Erythroblast (primary cell): ENCODE measurements at regions not wholly inside any gene's neighbourhood (a gene's known extent, or its start where the extent isn't known, plus 50 kb on each side); places are given as distances from the start of the nearest gene placed in this dataset.

ENCODE experiments used
- DNase-seq, 2 experiments: peaks; one replicate each; lab custom pipeline; 2025; lab: John Stamatoyannopoulos, UW
- GATA1 ChIP-seq: IDR thresholded peaks from 2 replicates; pipeline ENCODE4 v1.6.1; 2011; ENCODE audit warnings: low read depth, mild to moderate bottlenecking, control low read depth, low read length, moderate library complexity
- POLR2A ChIP-seq: IDR thresholded peaks from 2 replicates; pipeline ENCODE4 v1.6.1; 2011; ENCODE audit warnings: mild to moderate bottlenecking, low read length

DNA sequence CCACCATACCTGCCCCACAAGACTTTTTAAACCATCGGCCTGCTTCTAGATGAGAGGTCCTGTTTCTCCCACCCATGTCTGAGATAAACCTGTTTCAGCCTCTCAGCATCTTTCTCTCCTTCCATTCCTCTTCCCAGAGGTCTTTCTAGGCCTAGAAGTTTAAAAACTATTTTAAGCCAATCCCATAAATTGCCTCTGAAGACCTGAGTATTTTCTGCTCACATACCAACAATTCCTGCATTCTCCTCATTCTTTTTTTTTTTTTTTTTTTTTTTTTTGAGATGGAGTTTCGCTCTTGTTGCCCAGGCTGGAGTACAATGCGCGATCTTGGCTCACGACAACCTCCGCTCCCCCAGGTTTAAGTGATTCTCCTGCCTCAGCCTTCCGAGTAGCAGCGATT lies 262.9 kb upstream of the AUTS2 start:
- TF ChIP-seq POLR2A, result no peak
- TF ChIP-seq GATA1, result no peak
- no peak for DNase-seq

DNA sequence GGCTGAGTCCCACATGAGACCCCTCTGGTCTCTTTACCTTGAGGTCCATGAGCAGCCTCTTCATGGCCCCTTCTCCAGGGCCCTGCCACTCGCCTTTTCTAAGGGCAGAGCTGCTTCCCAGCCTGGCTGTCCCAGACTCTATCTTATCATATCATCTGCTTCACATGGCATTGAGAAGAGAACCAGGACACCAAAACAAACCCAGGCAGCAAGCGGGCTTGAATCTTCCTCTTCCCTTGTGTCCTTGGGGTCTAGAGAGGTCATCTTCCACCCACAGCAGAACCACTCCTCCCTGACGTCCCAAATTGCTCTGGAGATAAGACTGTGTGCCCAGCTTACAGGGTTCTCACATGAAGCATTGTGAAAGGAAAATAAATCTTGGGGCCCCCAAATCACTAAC lies 261.3 kb upstream of the AUTS2 start:
- DNase-seq, result no peak
- TF ChIP-seq POLR2A, result no peak
- no peak for TF ChIP-seq GATA1

DNA sequence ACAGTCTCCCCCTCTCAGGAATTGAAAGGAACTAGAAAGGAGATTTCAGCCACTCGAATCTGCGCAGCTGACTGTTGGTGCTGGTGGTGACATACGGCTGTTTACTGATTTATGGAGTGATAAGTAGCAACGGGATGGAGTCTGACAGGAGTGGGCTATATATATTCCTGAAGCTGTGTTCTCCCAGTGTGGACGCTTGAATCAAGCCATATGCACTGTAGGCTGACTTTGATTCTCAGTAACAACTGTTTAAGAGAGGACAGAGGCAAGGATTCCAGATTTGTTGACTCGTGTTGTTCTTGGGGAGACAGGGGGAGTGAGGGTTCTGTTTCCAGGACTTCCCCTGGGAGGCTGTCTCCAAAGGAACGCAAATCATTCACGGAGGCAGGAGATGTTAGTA lies 260.1 kb upstream of the AUTS2 start:
- TF ChIP-seq GATA1, result no peak
- no peak for TF ChIP-seq POLR2A
- no peak for DNase-seq

DNA sequence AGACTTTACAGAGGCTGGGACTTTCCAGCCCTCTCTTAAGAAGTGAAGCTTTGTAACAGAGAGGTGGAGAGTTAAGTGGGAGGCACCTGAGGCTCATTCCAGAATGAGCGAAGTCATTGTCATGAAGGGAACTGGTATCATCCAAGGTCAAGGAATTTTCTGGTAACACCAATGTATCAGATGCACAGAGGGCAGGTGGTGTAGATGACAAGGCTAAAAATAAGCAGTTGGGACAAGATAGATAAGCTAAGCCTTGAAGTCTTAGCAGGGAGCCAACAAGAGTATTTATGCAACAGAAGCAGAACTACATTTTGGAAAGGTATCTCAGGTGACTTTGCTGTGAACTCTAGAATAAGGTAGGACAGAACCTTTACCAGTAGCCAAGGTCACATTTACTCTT lies 257.0 kb upstream of the AUTS2 start:
- no peak for DNase-seq
- TF ChIP-seq GATA1 (no peak), POLR2A (no peak)

DNA sequence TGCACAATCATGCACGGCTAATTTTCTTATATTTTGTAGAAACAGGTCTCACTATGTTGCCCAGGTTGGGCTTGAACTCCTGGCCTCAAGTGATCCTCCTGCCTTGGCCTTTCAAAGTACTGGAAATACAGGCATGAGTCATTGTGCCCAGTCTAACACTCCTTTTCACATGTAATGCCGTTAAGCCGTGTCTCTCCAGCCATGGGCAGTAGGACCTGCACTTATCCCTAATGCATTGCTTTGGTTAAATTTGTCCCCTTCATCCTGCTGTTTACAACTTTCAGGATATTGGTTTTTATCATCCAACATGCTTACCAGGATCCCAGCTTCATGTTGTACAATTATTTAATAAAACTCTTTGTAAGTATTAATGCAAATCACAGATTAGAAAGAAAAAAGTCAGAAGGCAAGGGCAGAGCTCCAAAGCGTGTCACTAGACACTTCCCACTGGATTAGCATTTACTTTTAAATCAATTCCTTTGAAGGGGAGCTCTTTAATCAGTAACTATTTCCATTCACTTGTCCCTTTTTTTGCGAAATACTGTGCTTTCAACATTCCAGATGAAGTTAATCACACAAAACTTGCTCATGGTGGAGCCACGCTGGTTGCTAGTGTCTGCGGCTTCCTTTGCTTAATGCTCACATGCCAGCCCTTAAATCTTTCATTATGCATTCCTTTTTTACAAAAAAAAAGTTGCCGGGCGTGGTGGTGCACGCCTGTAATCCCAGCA lies 256.0 kb upstream of the AUTS2 start:
- TF ChIP-seq POLR2A (no peak), GATA1 (no peak)

DNA sequence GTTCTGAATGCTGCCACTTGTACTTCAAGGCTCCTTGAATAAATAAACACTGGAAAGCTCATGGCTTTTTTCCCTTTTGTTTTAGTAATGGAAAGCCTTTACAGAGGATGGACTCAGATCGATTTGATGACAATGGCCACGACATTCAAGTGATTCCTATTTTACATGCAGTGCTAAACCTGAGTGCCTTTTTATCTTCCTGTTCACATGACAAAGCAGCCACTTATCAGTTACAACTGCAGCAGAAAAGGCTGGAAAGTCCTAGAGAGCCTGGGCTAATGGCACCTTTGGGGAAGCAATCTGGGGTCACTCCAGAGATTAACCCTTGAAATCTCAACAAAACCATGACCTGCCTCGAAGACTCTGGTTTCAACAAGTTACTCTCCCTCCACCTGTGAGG lies 249.0 kb upstream of the AUTS2 start:
- no peak for TF ChIP-seq POLR2A
- DNase-seq, result no peak

More for the DNA sequence above, 256.0 kb upstream of the AUTS2 start:
- DNase-seq, result no peak

DNA sequence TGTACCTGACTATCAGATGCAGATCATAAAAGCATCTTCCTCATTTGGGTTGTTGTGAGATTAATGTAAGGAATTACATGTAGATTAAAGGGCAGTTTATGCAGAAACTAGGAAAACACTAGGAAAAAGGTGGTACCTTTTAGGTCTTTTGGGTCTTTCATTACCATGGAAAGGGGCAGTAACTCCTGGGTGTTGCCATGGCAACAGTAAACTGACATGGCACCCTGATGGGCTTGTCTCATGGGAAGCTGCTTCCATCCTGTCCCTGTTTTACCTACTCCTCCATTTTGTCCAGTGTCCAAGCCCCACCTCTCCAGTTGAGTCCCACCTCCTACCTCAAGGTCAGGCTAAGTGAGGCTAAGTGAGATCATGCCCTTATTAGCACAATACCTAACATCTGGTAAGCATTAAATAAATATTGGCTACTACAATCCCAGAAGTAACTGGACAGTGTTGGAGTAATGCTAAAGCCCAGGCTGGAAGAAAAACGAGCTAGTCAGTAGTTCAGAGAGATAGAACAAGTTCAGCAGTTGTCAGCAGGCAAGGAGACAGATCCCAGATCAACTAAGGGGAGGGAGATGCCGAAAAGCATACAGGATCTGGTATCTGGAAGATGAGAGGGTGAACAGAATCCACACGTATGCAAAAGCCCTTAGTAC lies 240.0 kb upstream of the AUTS2 start:
- no peak for DNase-seq
- no peak for TF ChIP-seq POLR2A
- TF ChIP-seq GATA1, result no peak

DNA sequence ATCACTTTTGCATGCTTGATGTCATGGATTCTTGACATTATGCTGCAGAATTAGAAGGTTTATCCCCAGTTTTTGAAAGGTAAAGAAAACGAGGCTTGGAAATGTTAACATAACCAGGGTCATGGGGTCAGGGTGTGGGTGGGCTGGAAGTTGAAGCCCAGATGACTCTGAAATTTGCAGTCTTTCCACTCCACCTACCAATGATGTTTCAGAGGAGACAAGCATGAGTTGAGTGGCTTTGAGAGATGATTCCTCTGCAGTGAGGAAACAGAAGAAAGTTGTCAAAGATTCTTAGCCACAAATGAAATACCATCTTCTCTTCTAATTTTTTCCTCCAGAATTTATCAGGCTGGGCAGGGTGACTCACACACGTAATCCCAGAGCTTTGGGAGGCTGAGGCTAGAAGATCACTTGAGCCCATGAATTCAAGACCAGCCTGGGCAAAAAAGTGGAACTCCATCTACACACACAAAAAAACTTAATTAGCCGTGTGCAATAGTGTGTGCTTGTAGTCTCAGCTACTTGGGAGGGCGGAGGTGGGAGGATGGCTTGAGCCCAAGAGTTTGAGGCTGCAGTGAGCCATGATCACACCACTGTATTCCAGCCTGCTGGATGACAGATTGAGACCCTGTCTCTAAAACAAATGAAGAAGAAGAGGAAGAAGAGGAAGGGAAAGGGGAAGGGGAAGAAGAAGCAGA lies 239.1 kb upstream of the AUTS2 start:
- TF ChIP-seq POLR2A (no peak), GATA1 (no peak)
- DNase-seq, result no peak

DNA sequence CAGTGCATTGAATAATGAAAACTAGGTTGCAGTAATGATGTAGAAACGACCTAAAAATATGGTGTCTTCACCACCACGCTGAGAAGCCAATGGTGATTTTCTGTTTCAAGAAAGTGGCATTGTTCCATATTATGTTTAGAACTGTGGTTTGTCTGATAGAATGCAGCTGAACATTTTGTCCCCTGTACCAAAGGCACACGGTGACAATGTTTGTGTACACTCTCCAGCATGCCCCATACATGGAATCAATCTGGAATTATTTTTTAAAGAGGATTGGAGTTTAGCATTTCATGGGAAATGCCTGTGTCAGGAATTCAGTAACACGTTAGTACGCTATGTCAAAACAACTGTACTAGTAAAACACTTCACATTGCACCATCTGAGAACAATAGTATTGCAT lies 237.4 kb upstream of the AUTS2 start:
- no peak for DNase-seq
- TF ChIP-seq GATA1 (no peak), POLR2A (no peak)

DNA sequence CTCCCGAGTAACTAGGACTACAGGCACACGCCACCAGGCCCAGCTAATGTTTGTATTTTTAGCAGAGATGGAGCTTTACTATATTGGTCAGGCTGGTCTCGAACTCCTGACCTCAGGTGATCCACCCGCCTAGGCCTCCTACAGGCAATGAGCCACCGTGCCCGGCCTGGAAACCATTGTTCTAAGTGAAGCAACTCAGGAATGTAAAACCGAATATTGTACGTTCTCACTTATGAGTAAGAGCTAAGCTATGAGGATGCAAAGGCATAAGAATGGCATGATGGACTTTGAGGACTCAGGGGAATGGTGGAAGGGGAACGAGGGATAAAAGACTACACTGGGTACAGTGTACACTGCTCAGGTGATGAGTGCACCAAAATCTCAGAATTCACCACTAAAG lies 235.1 kb upstream of the AUTS2 start:
- TF ChIP-seq POLR2A (no peak), GATA1 (no peak)

DNA sequence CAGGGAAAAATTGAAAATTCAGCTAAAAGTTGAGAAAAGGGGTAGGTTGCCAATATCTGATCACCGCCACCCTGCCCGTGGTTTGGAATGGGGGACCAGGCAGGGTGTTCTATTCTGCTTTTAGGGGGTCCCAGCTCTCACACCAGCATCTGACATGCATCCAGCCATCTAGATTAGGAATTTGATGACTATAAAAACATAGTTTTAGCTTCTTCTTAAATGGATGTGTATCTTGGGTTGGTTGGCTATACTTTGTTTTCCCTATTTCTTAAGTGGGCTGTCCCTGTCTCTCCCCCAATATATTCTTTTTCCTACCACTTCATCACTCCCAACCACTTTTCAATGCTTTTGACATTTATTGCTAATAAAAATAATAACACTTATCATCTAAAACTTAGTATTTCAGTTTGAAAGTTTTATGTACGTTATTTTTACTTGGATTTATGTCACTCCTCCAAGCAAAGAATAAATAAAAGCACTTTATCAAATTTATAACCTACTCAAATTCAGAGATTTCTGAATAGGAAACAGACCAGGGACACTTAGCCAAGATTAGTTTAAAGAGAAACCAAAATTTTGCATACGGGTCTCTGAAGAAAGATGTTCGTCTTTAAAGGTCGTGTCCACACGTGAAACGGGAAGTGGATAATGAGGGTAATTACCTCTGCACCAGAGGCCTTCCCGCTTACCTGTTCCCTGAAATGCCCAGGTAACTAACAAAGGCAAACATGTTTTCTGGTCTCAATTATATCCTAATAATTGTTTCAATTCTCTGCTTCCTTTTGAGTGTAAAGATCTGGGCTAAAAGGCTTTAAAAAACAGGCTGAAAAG lies 233.2 kb upstream of the AUTS2 start:
- no peak for TF ChIP-seq GATA1
- no peak for TF ChIP-seq POLR2A
- DNase-seq, result no peak

More for the DNA sequence above, 235.1 kb upstream of the AUTS2 start:
- DNase-seq, result no peak

DNA sequence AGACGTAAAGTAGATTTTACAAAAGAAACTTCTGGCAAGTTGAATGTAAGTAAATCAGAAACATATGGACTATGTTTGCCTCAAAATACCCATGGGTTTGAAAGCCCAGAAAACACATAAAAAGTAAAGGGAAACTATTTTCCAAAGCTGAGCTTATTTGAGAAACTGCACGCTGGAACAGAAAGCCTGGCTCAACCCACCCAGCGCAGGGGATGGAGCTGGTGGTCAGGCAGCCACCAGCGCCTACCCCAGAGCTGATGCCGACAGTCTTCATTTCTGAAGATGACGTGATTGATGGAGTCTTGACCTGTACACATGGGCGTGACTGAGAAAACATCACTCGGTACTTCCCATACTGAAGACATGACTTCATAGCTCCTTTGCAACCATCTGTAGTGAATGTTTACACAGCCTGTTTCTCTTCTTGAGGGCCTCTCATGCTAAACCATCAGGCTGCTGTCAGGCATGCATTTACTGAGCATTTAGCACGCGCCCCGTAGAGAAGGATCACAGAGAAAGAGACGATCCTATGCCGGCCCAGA lies 232.6 kb upstream of the AUTS2 start:
- DNase-seq, result no peak
- TF ChIP-seq GATA1 (no peak), POLR2A (no peak)

DNA sequence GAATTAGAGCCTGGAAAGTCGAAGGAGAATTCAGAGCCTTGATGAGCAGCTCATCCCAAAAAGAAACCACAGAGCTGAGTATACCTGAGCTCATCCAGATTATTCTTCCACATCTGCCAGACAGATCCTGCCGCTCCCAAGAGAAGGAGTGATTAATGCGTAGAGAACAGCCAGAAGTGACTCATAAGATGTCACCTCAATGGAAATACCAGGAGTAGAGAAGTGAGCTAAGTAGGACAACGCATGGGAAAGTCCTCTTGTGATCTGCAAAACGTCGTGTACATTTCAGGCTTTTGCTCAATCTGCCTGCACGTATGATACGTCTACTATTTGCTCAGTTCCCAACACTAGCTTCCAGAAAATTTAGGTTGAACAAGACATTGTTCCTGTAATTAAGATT lies 230.5 kb upstream of the AUTS2 start:
- TF ChIP-seq GATA1 (no peak), POLR2A (no peak)
- no peak for DNase-seq
